H9 (cell line): ENCODE measurements at regions not wholly inside any gene's neighbourhood (a gene's known extent, or its start where the extent isn't known, plus 50 kb on each side); places are given as distances from the start of the nearest gene placed in this dataset.
"Not testable (repeated sequence)": the region's sequence is repeated elsewhere in the genome, so short reads cannot be mapped to it uniquely, and the experiment has no call there.

ENCODE experiments used
- DNase-seq: peaks from one replicate; pipeline ENCODE4 v3.0.0-alpha.2; 2017
- H2AFZ ChIP-seq: one replicate; pipeline ENCODE4 v1.6.1; 2013; ENCODE audit warnings: mild to moderate bottlenecking, low read length, control low read depth, moderate library complexity
- H2AK5ac ChIP-seq: 2 replicates; pipeline ENCODE4 v1.6.1; 2013; ENCODE audit warnings: low read length, control low read depth, mixed read lengths; ENCODE audit not compliant: insufficient read length
- H2BK120ac ChIP-seq: one replicate; pipeline ENCODE4 v1.6.1; 2013; ENCODE audit warnings: low read depth, mild to moderate bottlenecking, low read length, control low read depth, inconsistent platforms; ENCODE audit not compliant: poor library complexity, severe bottlenecking
- H2BK12ac ChIP-seq: 2 replicates; pipeline ENCODE4 v1.6.1; 2013; ENCODE audit warnings: low read length, control low read depth, mixed read lengths, low read depth; ENCODE audit not compliant: insufficient read length
- H2BK15ac ChIP-seq: 2 replicates; pipeline ENCODE4 v1.6.1; 2013; ENCODE audit warnings: low read depth, low read length, control low read depth
- H2BK20ac ChIP-seq: one replicate; pipeline ENCODE4 v1.6.1; 2013; ENCODE audit warnings: low read depth, mild to moderate bottlenecking, low read length, control low read depth, inconsistent platforms; ENCODE audit not compliant: poor library complexity, severe bottlenecking
- H2BK5ac ChIP-seq: 2 replicates; pipeline ENCODE4 v1.6.1; 2013; ENCODE audit warnings: low read length, control low read depth, mixed read lengths; ENCODE audit not compliant: insufficient read length
- H3K14ac ChIP-seq: 2 replicates; pipeline ENCODE4 v1.6.1; 2013; ENCODE audit warnings: low read length, control low read depth; ENCODE audit not compliant: insufficient read depth
- H3K18ac ChIP-seq: 2 replicates; pipeline ENCODE4 v1.6.1; 2013; ENCODE audit warnings: low read depth, mild to moderate bottlenecking, mixed read lengths, low read length, control low read depth; ENCODE audit not compliant: insufficient read length
- H3K23ac ChIP-seq: 2 replicates; pipeline ENCODE4 v1.6.1; 2013; ENCODE audit warnings: low read length, control low read depth, mixed read lengths, low read depth; ENCODE audit not compliant: insufficient read length
- H3K23me2 ChIP-seq: 2 replicates; pipeline ENCODE4 v1.6.1; 2013; ENCODE audit warnings: low read depth, mild to moderate bottlenecking, mixed read lengths, low read length, control low read depth; ENCODE audit not compliant: insufficient read length, poor library complexity, severe bottlenecking
- H3K27ac ChIP-seq: 2 replicates; pipeline ENCODE4 v1.5.1; 2013; ENCODE audit warnings: low read length, control low read depth, mixed read lengths, low read depth; ENCODE audit not compliant: insufficient read length
- H3K27me3 ChIP-seq: 2 replicates; pipeline ENCODE4 v1.6.1; 2013; ENCODE audit warnings: low read length, control low read depth, inconsistent platforms; ENCODE audit not compliant: insufficient read depth
- H3K4ac ChIP-seq: 2 replicates; pipeline ENCODE4 v1.6.1; 2013; ENCODE audit warnings: low read depth, mild to moderate bottlenecking, control low read depth, inconsistent platforms, low read length, moderate library complexity
- H3K4me1 ChIP-seq: 2 replicates; pipeline ENCODE4 v1.6.1; 2013; ENCODE audit warnings: low read length, control low read depth, inconsistent platforms; ENCODE audit not compliant: insufficient read depth
- H3K4me2 ChIP-seq: 2 replicates; pipeline ENCODE4 v1.6.1; 2013; ENCODE audit warnings: low read length, control low read depth, mixed read lengths; ENCODE audit not compliant: insufficient read length, insufficient read depth
- H3K56ac ChIP-seq: 2 replicates; pipeline ENCODE4 v1.6.1; 2013; ENCODE audit warnings: low read depth, mild to moderate bottlenecking, mixed read lengths, low read length, control low read depth; ENCODE audit not compliant: insufficient read length
- H3K79me1 ChIP-seq: 2 replicates; pipeline ENCODE4 v1.6.1; 2013; ENCODE audit warnings: low read depth, mild to moderate bottlenecking, moderate library complexity, low read length, control low read depth, inconsistent platforms; ENCODE audit not compliant: insufficient read depth, poor library complexity, severe bottlenecking
- H3K79me2 ChIP-seq: 2 replicates; pipeline ENCODE4 v1.6.1; 2013; ENCODE audit warnings: low read length, control low read depth, inconsistent platforms; ENCODE audit not compliant: insufficient read depth
- H3K9ac ChIP-seq: 2 replicates; pipeline ENCODE4 v1.6.1; 2013; ENCODE audit warnings: low read length, control low read depth, mixed read lengths; ENCODE audit not compliant: insufficient read length; ENCODE audit errors: extremely low read depth
- H3K9me3 ChIP-seq: one replicate; pipeline ENCODE4 v1.6.1; 2013; ENCODE audit warnings: low read depth, low read length, inconsistent platforms; ENCODE audit not compliant: control insufficient read depth
- H3T11ph ChIP-seq: one replicate; pipeline ENCODE4 v1.6.1; 2013; ENCODE audit warnings: mild to moderate bottlenecking, low read length, control low read depth, inconsistent platforms
- H4K20me1 ChIP-seq: one replicate; pipeline ENCODE4 v1.6.1; 2013; ENCODE audit not compliant: control insufficient read depth, insufficient read length, insufficient read depth
- H4K5ac ChIP-seq: 2 replicates; pipeline ENCODE4 v1.6.1; 2013; ENCODE audit warnings: low read depth, mild to moderate bottlenecking, mixed read lengths, low read length, control low read depth; ENCODE audit not compliant: insufficient read length
- H4K8ac ChIP-seq: replicated peaks from 2 replicates; pipeline ENCODE4 v1.6.1; 2013; ENCODE audit warnings: low read length, control low read depth, mixed read lengths, low read depth; ENCODE audit not compliant: insufficient read length
- H4K91ac ChIP-seq: 2 replicates; pipeline ENCODE4 v1.6.1; 2013; ENCODE audit warnings: low read depth, mild to moderate bottlenecking, moderate library complexity, mixed read lengths, low read length, control low read depth; ENCODE audit not compliant: insufficient read length
- H3K27ac Mint-ChIP-seq, 3 experiments: 2 replicates in 2 of 3; 3 replicates in 1 of 3; pipeline ENCODE4 v1.8.0; 2020 to 2021; ENCODE audit warnings: mixed read lengths in 3 of 3, mild to moderate bottlenecking in 1 of 3, moderate library complexity in 1 of 3
- H3K27me3 Mint-ChIP-seq: 2 replicates; pipeline ENCODE4 v1.8.0; 2021; ENCODE audit warnings: low read depth, mild to moderate bottlenecking, moderate library complexity, mixed read lengths
- H3K36me3 Mint-ChIP-seq, 3 experiments: 2 replicates in 2 of 3; 3 replicates in 1 of 3; pipeline ENCODE4 v1.8.0; 2020 to 2021; ENCODE audit warnings: low read depth in 3 of 3, mixed read lengths in 3 of 3; ENCODE audit not compliant: insufficient read depth in 1 of 3
- H3K4me1 Mint-ChIP-seq, 2 experiments: 2 replicates each; pipeline ENCODE4 v1.8.0; 2020; ENCODE audit warnings: mixed read lengths in 2 of 2
- H3K4me3 Mint-ChIP-seq, 2 experiments: 2 replicates in 1 of 2; 3 replicates in 1 of 2; pipeline ENCODE4 v1.8.0; 2020 to 2021; ENCODE audit warnings: mild to moderate bottlenecking in 2 of 2, mixed read lengths in 2 of 2, moderate library complexity in 1 of 2
- H3K9me3 Mint-ChIP-seq, 2 experiments: 2 replicates in 1 of 2; 3 replicates in 1 of 2; pipeline ENCODE4 v1.8.0; 2020; ENCODE audit warnings: mild to moderate bottlenecking in 2 of 2, mixed read lengths in 2 of 2, moderate library complexity in 1 of 2
- WGBS: extraction: QIAGEN DNeasy Blood & Tissue Kit; methylation state at CpG from one replicate; pipeline ENCODE4 v1.1.7; 2013; ENCODE audit warnings: missing lambda C conversion rate, low lambda C conversion rate, mixed read lengths; ENCODE audit not compliant: insufficient read length; ENCODE audit errors: extremely low coverage; 5-methylcytosine and 5-hydroxymethylcytosine counted together
- TF ChIP-seq, protein P1 (sequence below): fragments of 200-600 bp; sonication (generic); conservative IDR thresholded peaks from 3 replicates; pipeline ENCODE4 v1.8.0; 2021; ENCODE audit warnings: antibody characterized with exemption, mild to moderate bottlenecking

DNA sequence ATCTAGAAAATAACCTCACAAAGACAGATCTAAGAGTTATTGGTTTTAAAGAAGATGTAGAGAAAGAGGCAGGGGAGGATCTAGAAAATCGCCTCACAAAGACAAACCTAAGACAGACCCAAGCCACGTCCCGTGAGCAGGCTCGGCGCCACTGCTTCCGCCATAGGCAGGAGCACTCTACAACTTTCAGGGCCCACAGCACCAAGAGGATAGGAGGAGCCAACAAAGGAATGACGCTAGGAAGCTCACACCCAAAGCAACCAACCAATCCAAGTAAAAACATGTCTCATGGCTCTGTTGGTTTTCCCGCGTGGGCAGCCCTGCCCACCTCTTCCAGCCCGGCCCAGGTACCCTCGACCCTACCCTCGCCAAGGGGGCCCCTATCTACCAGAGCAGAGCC lies 4167.4 kb upstream of the OR11H1 start:
- Histone ChIP-seq H4K8ac (no peak overlapping the region), H3K23me2 (no peaks in the 10 kb centered on the region), H2BK5ac (no peak overlapping the region), H3K27me3 (no peaks in the 10 kb centered on the region), H3K9ac (no peak overlapping the region), H4K20me1 (no peaks in the 10 kb centered on the region), H3K23ac (no peak overlapping the region), H3K9me3 (peaks cover 63% of the 10 kb centered on the region), H2AK5ac (no peak overlapping the region), H2BK15ac (no peak overlapping the region), H4K91ac (no peak overlapping the region), H2BK20ac (no peak overlapping the region), H2AFZ (no peak overlapping the region), H3K18ac (no peak overlapping the region), H3K79me1 (no peaks in the 10 kb centered on the region), H3K14ac (no peak overlapping the region), H3K4me2 (no peak overlapping the region), H3K56ac (no peak overlapping the region), H3K79me2 (no peaks in the 10 kb centered on the region), H3K4me1 (no peaks in the 10 kb centered on the region), H3K4ac (no peak overlapping the region), H3K27ac (no peak overlapping the region), H2BK12ac (no peak overlapping the region), H3T11ph (no peak overlapping the region), H4K5ac (no peak overlapping the region), H2BK120ac (no peak overlapping the region)
- Mint-ChIP-seq H3K27me3 (peaks cover 11% of the 10 kb centered on the region), H3K27ac (no peak overlapping the region), H3K9me3 (peaks cover 91 to 94% of the 10 kb centered on the region in 2 experiments), H3K4me1 (no peaks in the 10 kb centered on the region), H3K36me3 (peaks cover 18 to 57% (median 24%) of the 10 kb centered on the region in 3 experiments), H3K4me3 (no peak overlapping the region)
- no peak for DNase-seq
- whole genome bisulfite sequencing: no CpG with 5 or more reads among the region's 12 CpGs
- TF ChIP-seq, protein P1, sequence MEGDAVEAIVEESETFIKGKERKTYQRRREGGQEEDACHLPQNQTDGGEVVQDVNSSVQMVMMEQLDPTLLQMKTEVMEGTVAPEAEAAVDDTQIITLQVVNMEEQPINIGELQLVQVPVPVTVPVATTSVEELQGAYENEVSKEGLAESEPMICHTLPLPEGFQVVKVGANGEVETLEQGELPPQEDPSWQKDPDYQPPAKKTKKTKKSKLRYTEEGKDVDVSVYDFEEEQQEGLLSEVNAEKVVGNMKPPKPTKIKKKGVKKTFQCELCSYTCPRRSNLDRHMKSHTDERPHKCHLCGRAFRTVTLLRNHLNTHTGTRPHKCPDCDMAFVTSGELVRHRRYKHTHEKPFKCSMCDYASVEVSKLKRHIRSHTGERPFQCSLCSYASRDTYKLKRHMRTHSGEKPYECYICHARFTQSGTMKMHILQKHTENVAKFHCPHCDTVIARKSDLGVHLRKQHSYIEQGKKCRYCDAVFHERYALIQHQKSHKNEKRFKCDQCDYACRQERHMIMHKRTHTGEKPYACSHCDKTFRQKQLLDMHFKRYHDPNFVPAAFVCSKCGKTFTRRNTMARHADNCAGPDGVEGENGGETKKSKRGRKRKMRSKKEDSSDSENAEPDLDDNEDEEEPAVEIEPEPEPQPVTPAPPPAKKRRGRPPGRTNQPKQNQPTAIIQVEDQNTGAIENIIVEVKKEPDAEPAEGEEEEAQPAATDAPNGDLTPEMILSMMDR: no peak

DNA sequence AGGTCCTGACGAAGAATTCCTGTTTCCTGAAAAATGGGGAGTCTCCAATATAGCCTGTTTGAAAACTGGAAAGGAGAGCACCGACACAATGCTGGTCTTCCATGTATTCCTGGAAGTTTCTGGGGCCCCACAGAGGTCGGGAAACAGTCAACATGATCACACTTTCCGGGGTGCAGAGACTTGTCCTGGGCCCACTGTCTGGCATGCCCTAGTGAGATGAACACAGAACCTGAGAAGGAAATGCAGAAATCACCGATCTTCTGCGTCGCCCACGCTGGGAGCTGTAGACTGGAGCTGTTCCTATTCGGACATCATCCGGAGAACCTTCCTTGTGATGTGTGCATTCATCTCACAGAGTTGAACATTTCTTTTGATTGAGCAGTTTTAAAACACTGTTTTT lies 4166.5 kb upstream of the OR11H1 start:
- H3K4me1 ChIP-seq, H4K5ac ChIP-seq, H3K27ac Mint-ChIP-seq, H4K20me1 ChIP-seq, H3K4me2 ChIP-seq, H2BK12ac ChIP-seq, H2BK20ac ChIP-seq, H4K91ac ChIP-seq, H3K79me1 ChIP-seq, H2BK15ac ChIP-seq, H3K56ac ChIP-seq, H2AK5ac ChIP-seq, H3K18ac ChIP-seq, H3K14ac ChIP-seq, H3K4me1 Mint-ChIP-seq, H3K4me3 Mint-ChIP-seq, H2BK120ac ChIP-seq, H3K27ac ChIP-seq, H3K9ac ChIP-seq, H3K23ac ChIP-seq, H4K8ac ChIP-seq, H3T11ph ChIP-seq, H3K27me3 ChIP-seq, DNase-seq, H3K4ac ChIP-seq, H3K79me2 ChIP-seq, H3K23me2 ChIP-seq, H2AFZ ChIP-seq, H2BK5ac ChIP-seq: not testable (repeated sequence)
- H3K9me3 ChIP-seq: peaks cover 65% of the 10 kb centered on the region
- H3K36me3 Mint-ChIP-seq: peaks cover 21 to 62% (median 21%) of the 10 kb centered on the region in 3 experiments
- peaks cover 92 to 94% of the 10 kb centered on the region in 2 experiments for H3K9me3 Mint-ChIP-seq
- peaks cover 11% of the 10 kb centered on the region for H3K27me3 Mint-ChIP-seq
- no CpG with 5 or more reads among the region's 10 CpGs for WGBS
